Tibial nerve (tissue), 4 donors: ENCODE measurements at regions not wholly inside any gene's neighbourhood (a gene's known extent, or its start where the extent isn't known, plus 50 kb on each side); places are given as distances from the start of the nearest gene placed in this dataset.

Source experiments
- CTCF ChIP-seq, 5 experiments: fragments of 200-600 bp in 3 of 5; fragments of 450-650 bp in 2 of 5; sonication (generic) in 3 of 5; IDR thresholded peaks; one replicate each; pipeline ENCODE4 v1.5.1; 2016 to 2019; ENCODE audit warnings: antibody characterized with exemption in 5 of 5, mild to moderate bottlenecking in 3 of 5, moderate library complexity in 2 of 5
- EP300 ChIP-seq, 2 donors: sonication (generic); formaldehyde crosslinking; IDR thresholded peaks; one replicate each; pipeline ENCODE4 v1.6.1; 2017; ENCODE audit warnings: antibody characterized with exemption in 2 of 2, mild to moderate bottlenecking in 1 of 2
- POLR2A ChIP-seq, 2 donors: fragments of 450-650 bp; IDR thresholded peaks; one replicate each; pipeline ENCODE4 v1.6.1; 2017; ENCODE audit warnings: antibody characterized with exemption in 2 of 2, mild to moderate bottlenecking in 2 of 2, moderate library complexity in 2 of 2

GRCh38 chr6:132967871-132968270, 153.5 kb downstream of the RPS12 start:
- TF ChIP-seq CTCF (IDR thresholded peaks at IDR 0.05) (no peak), POLR2A (IDR thresholded peaks at IDR 0.05) (no peak), EP300 (IDR thresholded peaks at IDR 0.05) (no peak)
